ENCODE measurements at regions not wholly inside any gene's neighbourhood (a gene's known extent, or its start where the extent isn't known, plus 50 kb on each side); places are given as distances from the start of the nearest gene placed in this dataset.
"Not testable (repeated sequence)": the region's sequence is repeated elsewhere in the genome, so short reads cannot be mapped to it uniquely, and the experiment has no call there.

DNA sequence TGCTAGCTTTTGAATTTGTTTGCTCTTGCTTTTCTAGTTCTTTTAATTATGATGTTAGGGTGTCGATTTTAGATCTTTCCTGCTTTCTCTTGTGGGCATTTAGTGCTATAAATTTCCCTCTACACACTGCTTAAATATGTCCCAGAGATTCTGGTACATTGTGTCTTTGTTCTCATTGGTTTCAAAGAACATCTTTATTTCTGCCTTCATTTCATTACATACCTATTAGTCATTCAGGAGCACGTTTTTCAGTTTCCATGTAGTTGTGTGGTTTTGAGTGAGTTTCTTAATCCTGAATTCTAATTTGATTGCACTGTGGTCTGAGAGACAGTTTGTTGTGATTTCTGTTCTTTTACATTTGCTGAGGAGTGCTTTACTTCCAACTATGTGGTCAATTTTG, 51.2 kb upstream of the MB21D2 start:
- DNase-seq; intact Hi-C loops (cut with DNase I); ATAC-seq: not testable (repeated sequence)

DNA sequence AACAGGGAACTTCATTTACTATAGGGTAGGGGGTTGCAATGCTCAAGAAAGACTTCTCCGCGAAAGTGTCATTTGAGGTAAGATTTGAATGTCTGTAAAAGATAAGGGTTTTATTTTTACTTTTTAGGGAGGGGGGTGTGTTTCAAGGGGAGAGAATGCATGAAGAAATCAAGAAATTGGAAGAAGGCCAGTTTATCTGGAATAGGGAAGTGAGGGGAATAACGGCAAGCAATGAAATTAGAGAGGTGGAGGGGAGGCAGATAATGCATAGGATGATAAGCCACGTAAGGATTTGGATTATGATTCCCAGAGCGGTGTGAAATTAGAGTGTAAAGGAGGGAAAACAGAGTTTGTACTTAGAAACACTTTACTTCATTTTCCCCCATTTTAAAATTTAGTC, 63.0 kb upstream of the MB21D2 start:
- intact Hi-C loops (cut with DNase I) = no loop called here
- ATAC-seq = no peak
- no peak for DNase-seq

DNA sequence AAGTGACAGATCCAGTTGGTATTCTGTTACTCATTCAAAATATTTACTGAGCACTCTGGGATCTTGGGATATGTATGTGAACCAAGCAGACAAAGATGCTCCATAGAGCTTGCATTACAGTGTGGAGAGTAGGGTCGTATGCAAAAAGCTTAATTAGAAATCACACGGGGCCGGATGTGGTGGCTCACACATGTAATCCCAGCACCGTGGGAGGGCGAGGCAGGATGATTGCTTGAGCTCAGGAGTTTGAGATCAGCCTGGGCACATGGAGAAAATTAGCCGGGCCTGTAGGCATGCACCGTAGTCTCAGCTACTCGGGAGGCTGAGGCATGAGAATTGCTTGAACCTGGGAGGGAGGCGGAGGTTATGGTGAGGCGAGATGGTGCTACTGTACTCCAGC, 68.7 kb upstream of the MB21D2 start:
- DNase-seq (no peak), ATAC-seq (no peak)
- intact Hi-C loops (cut with DNase I) = no loop called here

DNA sequence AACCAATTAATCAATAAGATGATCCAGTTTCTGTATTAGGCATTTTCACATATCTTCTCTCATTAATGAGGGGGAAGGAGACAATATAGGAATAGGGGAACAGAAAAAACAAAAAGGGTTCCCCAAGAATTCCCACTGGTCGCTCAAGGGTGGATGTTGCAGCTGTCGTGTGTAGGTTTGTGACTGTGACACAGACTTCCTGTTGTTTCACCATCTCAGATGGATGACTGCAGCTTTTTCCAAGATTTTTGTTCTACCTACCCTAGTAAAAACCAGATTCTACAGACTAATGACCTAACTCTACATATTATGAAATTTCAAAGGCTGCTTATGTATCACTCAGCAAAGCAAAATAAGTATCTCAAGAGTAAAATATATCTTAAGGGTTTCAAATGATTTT, 73.7 kb upstream of the MB21D2 start:
- intact Hi-C loops (cut with DNase I) = no loop called here
- ATAC-seq (no peak), DNase-seq (no peak)

DNA sequence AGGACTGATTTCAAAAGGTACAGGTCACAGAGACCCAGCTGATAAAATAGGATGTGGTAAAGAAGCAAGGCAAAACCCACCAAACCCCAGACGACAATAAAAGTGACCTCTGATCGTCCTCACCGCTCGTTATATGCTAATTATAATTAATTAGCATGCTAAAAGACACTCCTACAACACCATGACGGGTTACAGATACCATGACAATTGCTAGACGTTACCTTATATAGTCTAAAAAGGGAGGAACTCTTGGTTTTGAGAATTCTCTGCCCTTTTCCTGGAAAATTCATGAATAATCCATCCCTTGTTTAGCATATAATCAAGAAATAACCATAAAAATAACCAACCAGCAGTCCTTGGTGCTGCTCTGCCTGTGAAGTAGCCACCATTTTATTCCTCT, 74.7 kb upstream of the MB21D2 start:
- intact Hi-C loops (cut with DNase I) = no loop called here
- DNase-seq (no peak), ATAC-seq (no peak)

DNA sequence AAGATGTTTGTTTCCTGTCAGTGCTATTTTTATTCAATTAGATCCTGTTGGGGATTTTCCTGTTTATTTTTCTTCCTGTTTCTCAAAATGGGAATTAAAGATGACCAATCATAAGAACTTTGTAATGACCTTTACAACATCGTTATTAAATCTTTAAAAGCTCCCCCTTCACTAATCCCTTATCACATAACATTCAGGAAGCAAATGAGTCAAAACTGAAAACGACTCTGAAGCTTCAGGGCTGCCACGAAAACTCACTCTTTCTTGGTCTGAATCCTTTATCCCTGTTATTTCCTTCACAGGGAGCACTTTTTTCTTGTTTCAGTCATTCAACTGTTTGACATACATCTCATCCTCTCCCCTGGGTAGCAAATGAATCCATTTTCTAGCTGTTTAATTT, 75.8 kb upstream of the MB21D2 start:
- ATAC-seq = no peak
- DNase-seq = no peak
- intact Hi-C loops (cut with DNase I) = no loop called here

DNA sequence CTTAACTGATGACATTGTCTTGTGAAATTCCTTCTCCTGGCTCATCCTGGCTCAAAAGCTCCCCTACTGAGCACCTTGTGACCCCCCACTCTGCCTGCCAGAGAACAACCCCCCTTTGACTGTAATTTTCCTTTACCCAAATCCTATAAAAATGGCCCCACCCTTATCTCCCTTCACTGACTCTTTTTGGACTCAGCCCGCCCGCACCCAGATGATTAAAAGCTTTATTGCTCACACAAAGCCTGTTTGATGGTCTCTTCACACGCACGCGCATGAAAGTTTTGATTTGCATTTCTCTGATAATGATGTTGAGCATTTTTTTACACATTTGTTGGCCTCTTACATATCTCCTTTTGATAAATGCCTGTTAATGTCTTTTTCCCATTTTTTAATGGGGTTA, 83.5 kb upstream of the MB21D2 start:
- DNase-seq; ATAC-seq; intact Hi-C loops (cut with DNase I): not testable (repeated sequence)

DNA sequence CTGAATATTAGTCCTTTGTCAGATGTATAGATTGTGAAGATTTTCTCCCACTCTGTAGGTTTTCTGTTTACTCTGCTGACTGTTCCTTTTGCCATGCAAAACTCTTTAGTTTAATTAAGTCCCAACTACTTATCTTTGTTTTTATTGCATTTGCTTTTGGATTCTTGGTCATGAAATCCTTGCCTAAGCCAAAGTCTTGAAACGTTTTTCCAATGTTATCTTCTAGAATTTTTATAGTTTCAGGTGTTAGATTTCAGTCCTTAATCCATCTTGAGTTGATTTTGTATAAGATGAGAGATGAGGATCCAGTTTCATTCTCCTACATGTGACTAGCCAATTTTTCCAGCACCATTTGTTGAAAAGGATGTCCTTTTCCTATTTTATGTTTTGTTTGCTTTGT, 86.0 kb upstream of the MB21D2 start:
- intact Hi-C loops (cut with DNase I); ATAC-seq; DNase-seq: not testable (repeated sequence)

DNA sequence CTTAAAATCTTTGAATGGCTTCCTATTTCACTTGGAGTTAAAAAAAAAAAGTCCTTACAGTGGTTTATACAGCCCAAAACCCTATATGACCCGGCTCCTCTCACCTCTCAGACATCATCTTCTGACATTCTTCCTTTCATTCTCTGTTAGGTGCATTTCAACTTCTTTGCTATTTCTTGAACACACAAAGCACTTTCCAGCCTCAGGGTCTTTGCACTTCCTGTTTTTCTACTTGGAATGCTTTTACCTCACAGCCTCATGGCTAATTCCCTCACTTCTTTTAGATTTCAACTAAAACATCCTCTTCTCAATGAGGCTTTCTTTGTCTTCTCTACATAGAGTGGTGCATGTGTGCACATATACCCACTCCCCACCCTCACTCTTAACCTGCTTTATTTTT, 91.0 kb upstream of the MB21D2 start:
- intact Hi-C loops (cut with DNase I) = no loop called here
- DNase-seq = no peak

DNA sequence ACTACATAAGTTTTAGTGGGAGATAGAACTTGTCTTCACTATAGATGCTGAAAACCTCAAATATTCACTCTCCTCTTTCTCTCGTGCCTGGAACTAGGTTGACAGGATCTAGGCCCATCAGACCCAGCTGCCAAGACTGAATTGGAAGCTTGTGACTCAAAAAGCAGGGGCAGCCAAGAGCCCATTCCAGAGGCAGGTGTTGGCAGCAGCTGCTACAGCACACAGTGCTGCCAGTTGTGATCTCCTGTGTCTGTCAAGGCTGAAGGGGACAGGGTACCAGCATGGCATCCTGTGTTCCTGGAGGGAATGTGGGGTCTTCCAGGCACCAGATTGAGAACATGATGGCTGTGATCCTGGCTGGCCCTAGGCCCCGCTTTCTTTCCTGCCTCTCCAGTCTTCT, 92.5 kb upstream of the MB21D2 start:
- DNase-seq = peak; percentile 24
- intact Hi-C loops (cut with DNase I) = no loop called here
- peak in 1 of 2 donors; percentile 70 for ATAC-seq

More for the DNA sequence above, 91.0 kb upstream of the MB21D2 start:
- ATAC-seq = no peak

DNA sequence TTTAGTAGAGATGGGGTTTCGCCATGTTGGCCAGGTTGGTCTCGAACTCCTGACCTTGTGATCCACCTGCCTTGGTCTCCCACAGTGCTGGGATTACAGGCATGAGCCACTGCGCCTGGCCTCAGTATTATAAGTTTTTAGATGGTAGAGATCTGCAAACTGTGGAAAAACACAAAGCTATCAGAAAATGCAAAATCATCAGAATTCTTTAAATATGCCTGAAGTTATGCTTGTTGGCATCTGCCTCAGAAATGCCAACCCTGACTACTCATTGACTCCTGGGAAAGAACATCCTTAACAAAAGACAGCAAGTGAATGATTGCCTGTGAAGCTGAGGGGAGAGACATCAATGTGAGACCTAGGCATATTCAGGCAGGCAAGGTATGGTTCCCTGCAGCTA, 94.3 kb upstream of the MB21D2 start:
- intact Hi-C loops (cut with DNase I) = no loop called here

DNA sequence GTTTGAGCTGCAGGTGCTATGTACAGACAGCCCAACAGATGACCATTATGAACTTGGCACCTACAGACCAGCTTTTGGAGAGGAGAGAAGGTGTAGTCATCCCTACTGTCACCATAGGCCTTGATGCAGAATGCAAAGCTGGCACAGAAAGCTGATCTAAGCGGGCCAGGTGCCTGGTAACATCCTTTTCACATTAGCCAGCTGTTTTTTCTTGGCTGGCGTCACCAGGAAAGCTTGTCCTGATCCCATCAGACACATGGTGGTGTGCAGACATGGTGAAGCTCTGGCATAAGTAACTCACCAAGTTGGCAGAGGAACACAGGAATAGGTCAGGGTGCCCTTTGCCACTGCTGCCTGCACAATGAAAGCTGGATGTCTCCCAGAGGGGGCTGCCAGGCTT, 97.2 kb upstream of the MB21D2 start:
- ATAC-seq (no peak), DNase-seq (no peak)
- intact Hi-C loops (cut with DNase I) = no loop called here

More for the DNA sequence above, 94.3 kb upstream of the MB21D2 start:
- no peak for ATAC-seq
- no peak for DNase-seq

DNA sequence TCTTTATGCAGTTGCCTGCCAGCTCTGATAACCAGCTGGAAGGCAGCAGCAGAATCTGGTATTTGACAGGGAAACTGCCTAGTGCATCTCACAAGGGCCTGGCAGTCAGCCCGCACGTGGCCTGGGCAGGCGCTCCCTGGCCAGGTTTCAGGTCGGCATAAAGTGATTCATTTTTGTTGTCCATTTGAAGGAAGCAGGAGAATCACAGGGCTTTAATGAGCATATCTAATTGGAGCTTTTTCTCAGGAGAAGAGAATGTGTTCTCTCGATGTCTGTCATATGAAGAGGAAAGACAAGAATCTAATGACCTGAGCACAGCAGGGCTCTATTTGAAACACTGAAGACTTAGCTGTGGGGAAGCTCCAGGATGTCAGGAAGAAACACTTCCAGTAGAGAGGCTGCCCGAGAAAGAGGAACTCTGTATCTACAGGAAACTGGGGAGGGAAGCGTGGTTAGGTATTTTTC, 98.8 kb upstream of the MB21D2 start:
- peak; percentile 71 to 87 for ATAC-seq
- peak; percentile 43 for DNase-seq
- intact Hi-C loops (cut with DNase I) = no loop called here

DNA sequence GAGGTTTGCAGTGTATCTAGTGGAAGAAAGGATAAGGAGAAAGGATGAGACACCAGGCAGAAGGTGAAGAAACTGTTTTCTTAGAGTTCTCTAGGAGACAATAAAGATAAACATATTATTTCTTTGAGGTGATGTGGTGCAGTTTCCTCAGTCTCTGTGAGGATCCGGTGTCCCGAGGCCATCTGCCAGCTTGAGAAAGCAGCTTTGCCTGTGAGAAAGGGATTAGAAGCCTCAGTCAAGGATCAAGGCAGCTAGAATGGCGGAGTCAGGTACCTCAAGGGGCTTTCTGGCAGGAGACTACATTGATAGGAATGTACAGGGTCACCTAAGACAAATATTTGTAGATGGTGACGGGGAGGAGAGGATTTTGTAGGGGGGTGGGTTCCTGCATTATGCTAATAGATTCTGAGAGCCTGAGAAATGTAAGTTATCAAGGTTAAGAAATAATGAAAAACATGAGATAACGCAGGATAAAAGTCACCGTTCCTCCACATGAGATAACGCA, 103.9 kb upstream of the MB21D2 start:
- intact Hi-C loops (cut with DNase I) = no loop called here
- ATAC-seq (no peak), DNase-seq (no peak)

DNA sequence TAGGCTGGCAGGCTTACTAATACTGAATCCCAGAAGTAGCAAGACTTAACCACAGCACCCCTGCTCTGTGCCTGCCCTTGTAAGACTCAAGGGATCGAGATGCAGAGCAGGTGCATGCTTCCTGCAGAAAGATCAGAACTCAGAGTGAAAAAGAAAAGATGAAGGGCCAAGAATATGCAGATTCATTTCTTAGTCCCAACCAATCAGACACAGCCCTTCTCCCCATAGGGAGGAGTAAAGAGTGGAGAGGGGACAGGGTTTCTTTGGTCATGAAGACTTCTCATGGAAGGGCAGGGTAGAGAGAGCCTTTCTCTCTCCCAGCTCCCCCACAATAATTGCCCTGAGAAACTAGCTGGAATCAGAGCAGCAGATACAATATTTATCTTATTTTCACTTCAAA, 105.6 kb upstream of the MB21D2 start:
- intact Hi-C loops (cut with DNase I) = no loop called here
- DNase-seq = no peak
- ATAC-seq = no peak

DNA sequence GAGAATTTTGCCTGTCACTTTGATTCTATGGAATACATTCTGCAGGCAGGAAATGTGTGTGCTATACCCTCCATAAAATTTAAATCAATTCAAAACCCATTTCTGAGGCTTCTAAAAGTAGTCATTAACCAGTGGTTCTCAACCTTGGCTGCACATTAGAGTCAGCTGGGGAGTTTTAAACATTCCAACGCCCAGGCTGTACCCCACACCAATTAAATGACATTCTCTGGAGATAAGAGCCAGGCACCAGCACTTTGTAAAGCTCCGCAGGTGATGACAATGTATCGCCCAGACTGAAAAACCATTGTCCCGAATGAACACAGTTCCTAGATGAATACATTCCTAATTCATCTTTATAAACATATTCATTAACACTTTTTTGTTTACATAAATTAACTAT, 110.6 kb upstream of the MB21D2 start:
- DNase-seq = no peak
- ATAC-seq = no peak
- intact Hi-C loops (cut with DNase I) = no loop called here

DNA sequence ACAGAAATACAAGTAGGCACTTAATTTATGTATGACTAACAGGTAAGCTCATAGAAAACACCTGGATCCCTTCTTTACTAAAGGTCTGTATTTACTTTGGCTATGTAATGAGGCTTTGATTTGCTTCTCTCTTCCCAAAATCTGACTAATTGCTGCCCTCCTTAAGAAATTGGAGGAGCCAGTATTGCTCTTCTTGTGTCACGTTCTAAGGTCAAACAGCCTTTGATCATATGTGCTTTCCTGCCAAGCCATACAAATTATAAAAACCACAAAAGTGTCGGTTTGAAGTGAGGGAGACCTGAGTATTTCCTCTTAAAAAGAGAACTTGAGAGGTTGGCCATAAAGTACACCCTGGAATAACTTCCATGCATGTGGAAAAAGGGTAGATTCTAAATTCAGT, 112.1 kb upstream of the MB21D2 start:
- no peak for ATAC-seq
- DNase-seq = no peak
- intact Hi-C loops (cut with DNase I) = no loop called here

DNA sequence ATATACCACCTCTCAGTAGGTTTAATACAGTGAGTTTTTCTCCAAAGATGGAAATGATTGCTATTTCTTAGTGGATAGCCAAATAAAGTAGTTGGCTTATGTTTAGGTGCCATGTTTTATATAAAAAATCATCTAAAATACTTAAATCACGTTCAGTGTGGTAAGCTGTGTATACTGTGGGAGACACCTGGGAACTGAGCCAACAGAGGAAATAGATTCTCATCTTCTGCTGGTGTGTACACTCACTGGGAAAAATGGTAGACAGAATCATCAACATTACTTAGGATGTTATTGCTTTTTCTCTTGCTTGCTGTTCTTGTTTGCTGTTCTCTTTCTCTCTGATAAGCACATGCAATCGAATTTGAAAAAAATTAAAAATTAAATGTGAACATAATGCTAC, 112.6 kb upstream of the MB21D2 start:
- no peak for ATAC-seq
- intact Hi-C loops (cut with DNase I) = no loop called here

DNA sequence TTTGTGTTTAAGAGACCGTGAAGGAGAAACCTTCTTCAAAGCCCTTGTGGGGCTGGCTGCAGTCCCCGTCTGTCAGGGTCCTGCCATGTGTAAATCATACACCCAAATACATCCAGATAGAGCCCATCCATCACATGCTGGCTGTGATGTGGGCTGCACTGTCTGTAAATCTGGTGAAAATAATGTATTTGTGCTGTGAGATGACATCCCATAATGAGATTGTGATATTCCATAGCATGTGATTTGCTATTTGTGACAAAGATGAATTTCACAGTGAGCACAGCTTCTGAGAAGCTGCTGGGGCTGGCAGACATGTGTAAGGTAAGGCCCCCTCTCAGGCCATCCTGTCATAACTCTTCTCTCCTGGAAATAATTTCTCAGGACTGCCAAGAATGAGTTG, 114.3 kb upstream of the MB21D2 start:
- no peak for DNase-seq
- intact Hi-C loops (cut with DNase I) = no loop called here
- ATAC-seq = no peak

More for the DNA sequence above, 112.6 kb upstream of the MB21D2 start:
- no peak for DNase-seq

DNA sequence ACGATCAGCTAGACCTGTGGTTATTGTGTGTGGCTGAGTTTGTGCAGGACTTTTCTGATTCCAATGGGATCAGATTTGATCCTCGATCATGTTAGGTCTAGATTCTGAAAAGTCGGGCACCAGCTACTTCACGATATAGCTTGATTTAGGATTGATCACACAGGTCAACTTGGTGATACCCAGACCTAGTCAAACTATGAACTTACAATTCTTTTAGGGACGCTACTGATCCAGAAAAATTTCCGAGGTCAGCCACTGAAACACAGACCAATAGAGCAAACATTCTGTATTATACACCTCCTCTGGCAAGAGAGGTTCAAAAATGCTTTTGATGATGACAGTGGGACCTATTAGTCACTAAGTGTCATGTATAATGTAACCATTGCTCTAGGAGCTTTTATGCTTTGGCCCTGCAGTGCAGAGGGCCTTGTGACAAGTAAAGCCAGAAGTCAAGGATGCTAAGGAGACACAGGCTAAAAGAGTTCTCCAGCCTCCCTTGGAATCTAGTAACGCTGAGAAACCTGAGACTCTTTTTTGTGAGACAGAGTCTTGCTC, 115.6 kb upstream of the MB21D2 start:
- intact Hi-C loops (cut with DNase I) = no loop called here
- ATAC-seq (no peak), DNase-seq (no peak)

DNA sequence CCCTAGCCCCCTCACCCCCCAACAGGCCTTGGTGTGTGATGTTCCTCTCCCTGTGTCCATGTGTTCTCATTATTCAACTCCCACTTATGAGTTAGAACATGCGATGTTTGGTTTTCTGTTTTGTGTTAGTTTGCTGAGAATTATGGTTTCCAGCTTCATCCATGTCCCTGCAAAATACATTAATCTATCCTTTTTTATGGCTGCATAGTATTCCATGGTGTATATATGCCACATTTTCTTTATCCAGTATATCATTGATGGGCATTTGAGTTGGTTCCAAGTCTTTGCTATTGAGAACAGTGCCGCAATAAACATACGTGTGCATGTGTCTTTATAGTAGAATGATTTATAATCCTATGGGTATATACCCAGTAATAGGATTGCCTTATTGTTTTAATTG, 120.2 kb upstream of the MB21D2 start:
- ATAC-seq; DNase-seq; intact Hi-C loops (cut with DNase I): not testable (repeated sequence)

DNA sequence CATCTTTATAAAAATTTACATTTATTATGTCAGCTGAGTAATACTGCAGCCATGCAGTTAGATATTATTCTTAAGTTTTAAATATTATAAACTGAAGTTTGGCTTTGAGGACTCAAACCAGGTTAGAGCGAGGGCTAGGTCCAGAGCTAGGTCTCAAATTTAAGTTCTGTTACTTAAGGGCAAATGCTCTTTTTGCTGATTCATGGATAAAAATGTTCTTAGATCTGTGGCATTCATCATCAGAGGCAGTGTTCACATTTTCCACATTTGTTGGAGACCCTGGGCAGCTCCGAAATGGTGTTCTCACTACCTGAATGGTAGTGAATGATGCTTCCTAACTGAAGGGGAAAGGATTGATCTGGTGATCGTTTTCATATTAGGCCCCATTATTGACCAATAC, 121.4 kb upstream of the MB21D2 start:
- ATAC-seq = no peak
- no peak for DNase-seq
- intact Hi-C loops (cut with DNase I) = no loop called here
